Endothelial cell of umbilical vein (primary cell): ENCODE measurements at regions not wholly inside any gene's neighbourhood (a gene's known extent, or its start where the extent isn't known, plus 50 kb on each side); places are given as distances from the start of the nearest gene placed in this dataset.

Experiments used
- BruUV-seq: library from RNA; stranded (reverse); fragments of 400-500 nt; replicated peaks from 2 replicates; lab custom pipeline; 2021; lab: Mats Ljungman, UMichigan
- CTCF ChIA-PET: fragments of 300-600, 350-600 bp; sonication (Branson Sonifier 250); formaldehyde crosslinking; loops from one replicate; lab custom pipeline; 2021; ENCODE audit warnings: antibody characterized with exemption, inconsistent platforms; lab: Charles Lee
- POLR2A ChIA-PET: fragments of 300-600, 350-600 bp; sonication (Branson Sonifier 250); formaldehyde crosslinking; loops from one replicate; lab custom pipeline; 2021; ENCODE audit warnings: antibody characterized with exemption, inconsistent platforms; lab: Charles Lee
- DNase-seq: peaks from one replicate; pipeline ENCODE4 v3.0.0-alpha.2; 2011; ENCODE audit warnings: low read depth, low spot score
- FAIRE-seq: peaks from 2 replicates; lab custom pipeline; 2011; peaks lifted over from hg19 to GRCh38; lab: Jason Lieb, UNC
- H2AFZ ChIP-seq: 2 replicates; pipeline ENCODE4 v1.6.0; 2012; ENCODE audit warnings: low read depth, low read length, control low read depth, inconsistent platforms
- H3K27ac ChIP-seq: 2 replicates; pipeline ENCODE4 v1.5.1; 2011; ENCODE audit warnings: low read depth, mild to moderate bottlenecking, control low read depth, low read length, moderate library complexity; ENCODE audit not compliant: insufficient read depth
- H3K27me3 ChIP-seq, 2 experiments: 2 replicates each; pipeline versions ENCODE4 v1.6.0 to v1.6.1; 2011; ENCODE audit warnings: low read length in 2 of 2, mixed read lengths in 1 of 2; ENCODE audit not compliant: control insufficient read depth in 2 of 2, insufficient read depth in 2 of 2
- H3K36me3 ChIP-seq, 2 experiments: 2 replicates in 1 of 2; 3 replicates in 1 of 2; pipeline ENCODE4 v1.5.1; 2011; ENCODE audit warnings: low read length in 2 of 2, mild to moderate bottlenecking in 1 of 2, moderate library complexity in 1 of 2; ENCODE audit not compliant: control insufficient read depth in 2 of 2, insufficient read depth in 2 of 2; ENCODE audit errors: extremely low read depth in 1 of 2
- H3K4me1 ChIP-seq: 3 replicates; pipeline ENCODE4 v1.5.1; 2011; ENCODE audit warnings: mild to moderate bottlenecking, low read length; ENCODE audit not compliant: control insufficient read depth, insufficient read depth; ENCODE audit errors: extremely low read depth
- H3K4me2 ChIP-seq: 2 replicates; pipeline ENCODE4 v1.6.1; 2011; ENCODE audit warnings: low read length, control low read depth, mixed read lengths; ENCODE audit not compliant: insufficient read depth
- H3K4me3 ChIP-seq, 3 experiments: fragments of 200-600 bp in 1 of 3; sonication (generic), shearing (Covaris generic) in 1 of 3; replicated peaks in 1 of 3; 2 replicates each; pipeline ENCODE4 v1.5.1; 2011 to 2016; ENCODE audit warnings: control low read depth in 3 of 3, low read length in 3 of 3, mild to moderate bottlenecking in 2 of 3, inconsistent platforms in 1 of 3, low read depth in 1 of 3, moderate library complexity in 1 of 3; ENCODE audit not compliant: insufficient read depth in 1 of 3
- H3K79me2 ChIP-seq: 2 replicates; pipeline ENCODE4 v1.6.0; 2012; ENCODE audit warnings: low read length, inconsistent platforms; ENCODE audit not compliant: control insufficient read depth, insufficient read depth
- H3K9ac ChIP-seq: replicated peaks from 2 replicates; pipeline ENCODE3; 2011; ENCODE audit warnings: low read length, control low read depth; ENCODE audit not compliant: insufficient read depth; ENCODE audit errors: extremely low read depth
- H3K9me1 ChIP-seq: replicated peaks from 3 replicates; pipeline ENCODE4 v1.6.0; 2011; ENCODE audit warnings: mild to moderate bottlenecking, low read length; ENCODE audit not compliant: control insufficient read depth, insufficient read depth; ENCODE audit errors: extremely low read depth
- H3K9me3 ChIP-seq: replicated peaks from 2 replicates; pipeline ENCODE4 v1.5.1; 2012; ENCODE audit warnings: low read length, inconsistent platforms; ENCODE audit not compliant: control insufficient read depth, insufficient read depth
- H4K20me1 ChIP-seq: replicated peaks from 2 replicates; pipeline ENCODE3; 2011; ENCODE audit warnings: mild to moderate bottlenecking, low read length; ENCODE audit not compliant: control insufficient read depth, insufficient read depth; ENCODE audit errors: extremely low read depth
- CTCF ChIP-seq, 2 donors: IDR thresholded peaks; 1 replicate in 1 of 2; 2 replicates in 1 of 2; pipeline ENCODE4 v1.5.1; 2011; ENCODE audit warnings: low read length in 2 of 2, mild to moderate bottlenecking in 2 of 2, moderate library complexity in 2 of 2, control low read depth in 1 of 2, inconsistent platforms in 1 of 2, low read depth in 1 of 2; ENCODE audit not compliant: insufficient read depth in 1 of 2; ENCODE audit errors: extremely low read depth in 1 of 2
- EZH2 ChIP-seq: IDR thresholded peaks from 2 replicates; pipeline ENCODE4 v1.6.1; 2012; ENCODE audit warnings: borderline replicate concordance, low read depth, mild to moderate bottlenecking, moderate library complexity, low read length, inconsistent platforms; ENCODE audit not compliant: severe bottlenecking
- FOS ChIP-seq: IDR thresholded peaks from 2 replicates; pipeline ENCODE4 v1.6.1; 2011; ENCODE audit warnings: mild to moderate bottlenecking, low read length, moderate library complexity, borderline replicate concordance; ENCODE audit not compliant: insufficient read depth
- GATA2 ChIP-seq: IDR thresholded peaks from 2 replicates; pipeline ENCODE4 v1.7.0; 2011; ENCODE audit warnings: low read depth, mild to moderate bottlenecking, moderate library complexity, mixed read lengths, low read length; ENCODE audit not compliant: insufficient read length, insufficient read depth
- JUN ChIP-seq: IDR thresholded peaks from 2 replicates; pipeline ENCODE4 v1.6.1; 2011; ENCODE audit warnings: borderline replicate concordance, low read depth; ENCODE audit not compliant: insufficient read length, insufficient read depth
- MAX ChIP-seq: IDR thresholded peaks from 2 replicates; pipeline ENCODE4 v1.6.1; 2011; ENCODE audit not compliant: insufficient read depth, insufficient read length
- MYC ChIP-seq: IDR thresholded peaks from one replicate; pipeline ENCODE4 v1.6.1; 2011; ENCODE audit warnings: mild to moderate bottlenecking, low read depth, low read length
- POLR2A ChIP-seq: IDR thresholded peaks from 2 replicates; pipeline ENCODE4 v1.6.1; 2012; ENCODE audit warnings: low read depth, mild to moderate bottlenecking, control low read depth, low read length
- POLR2AphosphoS5 ChIP-seq: IDR thresholded peaks from 2 replicates; pipeline ENCODE4 v1.6.1; 2012; ENCODE audit warnings: low read depth, mild to moderate bottlenecking, control low read depth, low read length, moderate library complexity; ENCODE audit not compliant: insufficient read depth
- dilution Hi-C: fragments of 300-500 bp; cut with MboI; formaldehyde crosslinking; loops from one replicate; pipeline ENCODE4 v1.15.0; 2019; ENCODE audit warnings: low sequenced_read_pairs; ENCODE audit not compliant: extremely low pct_ligation_motif_present
- intact Hi-C: fragments of 100-400 bp; cut with micrococcal nuclease; formaldehyde crosslinking; loops from one replicate; pipeline ENCODE4 v1.10.0; 2022

GRCh38 chr6:95879856-95880255 lies 135.9 kb upstream of the FUT9 start:
- intact Hi-C loops = no loop called here
- DNase-seq = no peak
- no peak for TF ChIP-seq POLR2A
- TF ChIP-seq MYC = no peak
- TF ChIP-seq CTCF (IDR thresholded peaks at IDR 0.05; ENCODE audit: extremely low read depth in 1 of 2, insufficient read depth in 1 of 2, low read depth in 1 of 2, low read length in 2 of 2) = no peak
- TF ChIP-seq GATA2 = no peak
- TF ChIP-seq POLR2AphosphoS5 = no peak
- TF ChIP-seq EZH2 = no peak
- TF ChIP-seq FOS = no peak
- TF ChIP-seq MAX = no peak
- no peak for TF ChIP-seq JUN

More at GRCh38 chr6:95879856-95880255, 135.9 kb upstream of the FUT9 start:
- ChIA-PET CTCF (no interaction called here), POLR2A (no interaction called here)
- Histone ChIP-seq H3K36me3 (no peaks in the 10 kb centered on the region), H3K9ac (no peak overlapping the region), H3K27ac (no peak overlapping the region), H3K27me3 (no peaks in the 10 kb centered on the region), H2AFZ (no peak overlapping the region), H3K9me3 (no peaks in the 10 kb centered on the region), H3K4me2 (no peak overlapping the region), H3K4me1 (no peaks in the 10 kb centered on the region), H3K79me2 (no peaks in the 10 kb centered on the region), H4K20me1 (no peaks in the 10 kb centered on the region), H3K9me1 (no peaks in the 10 kb centered on the region), H3K4me3 (no peak overlapping the region)
- dilution Hi-C loops = no loop called here
- no peak for FAIRE-seq
- no TSS peak for BruUV-seq
